Stimulated activated naive CD4-positive, alpha-beta T cell treated with Interleukin-2 at 50 U/mL for 16 hours (primary cell): ENCODE measurements at regions not wholly inside any gene's neighbourhood (a gene's known extent, or its start where the extent isn't known, plus 50 kb on each side); places are given as distances from the start of the nearest gene placed in this dataset.

ENCODE experiments used
- DNase-seq: peaks from one replicate; lab custom pipeline; 2025; lab: John Stamatoyannopoulos, UW

DNA sequence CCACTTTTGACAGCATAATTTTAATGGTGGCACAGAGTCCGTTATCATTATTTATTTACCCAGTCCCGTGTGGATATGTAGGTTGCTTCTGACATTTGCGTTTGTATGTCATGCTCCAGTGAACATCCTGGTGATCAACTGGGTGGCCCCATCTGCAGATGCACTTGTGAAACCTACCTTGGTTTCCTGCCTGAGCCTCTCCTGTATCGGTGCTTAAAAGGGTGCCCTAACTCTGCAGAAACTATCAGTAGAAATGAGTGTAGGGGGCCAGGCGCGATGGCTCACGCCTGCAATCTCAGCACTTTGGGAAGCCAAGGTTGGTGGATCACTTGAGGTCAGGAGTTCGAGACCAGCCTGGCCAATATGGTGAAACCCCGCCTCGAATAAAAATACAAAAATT, 92.1 kb upstream of the IER5L start:
- DNase-seq: peak; percentile 10

- no peak for DNase-seq
Observed at GRCh38 chr9:129267141-129267540, 89.1 kb upstream of the IER5L start.

DNA sequence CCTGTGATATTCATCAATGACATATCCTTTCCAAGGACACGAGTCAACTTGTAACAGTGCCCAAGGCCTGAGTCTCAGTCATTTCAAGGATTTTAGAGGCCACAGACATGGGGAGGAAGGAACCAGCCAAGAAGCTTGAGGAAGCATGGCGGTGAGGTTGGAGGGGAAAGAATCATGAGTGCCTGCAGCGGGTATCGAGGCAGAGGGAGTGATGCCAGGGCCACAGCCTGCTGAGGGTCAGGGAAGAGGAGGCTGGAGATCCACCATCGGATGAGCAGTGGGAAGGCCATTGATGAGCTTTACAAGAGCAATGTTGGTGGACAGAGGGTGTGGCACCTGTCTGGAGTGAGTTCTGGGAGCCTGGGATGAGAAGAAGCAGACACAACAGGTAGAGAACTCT, 88.5 kb upstream of the IER5L start:
- DNase-seq: no peak

- no peak for DNase-seq
Observed at GRCh38 chr9:129264388-129264787, 86.3 kb upstream of the IER5L start.

- DNase-seq: no peak
Observed at GRCh38 chr9:129263836-129264235, 85.8 kb upstream of the IER5L start.

DNA sequence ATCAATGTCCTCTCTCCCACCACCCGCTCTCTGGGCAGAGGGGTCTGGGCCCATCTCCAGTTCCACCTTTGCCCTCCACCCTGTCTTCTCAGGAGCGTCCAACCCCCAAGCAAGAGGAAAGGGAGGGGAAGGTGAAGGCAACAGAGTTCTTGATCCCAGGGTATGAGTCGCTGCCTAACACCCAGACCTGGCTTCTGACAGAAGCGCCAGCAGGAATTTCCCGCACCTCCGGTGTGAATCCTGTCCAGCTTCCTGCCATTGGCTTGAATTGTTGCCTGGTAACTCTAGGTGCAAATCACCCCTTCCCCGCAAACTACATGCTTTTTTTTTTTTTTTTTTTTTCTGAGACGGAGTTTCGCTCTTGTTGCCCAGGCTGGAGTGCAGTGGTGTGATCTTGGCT, 84.2 kb upstream of the IER5L start:
- no peak for DNase-seq

GRCh38 chr9:129259375-129259774, 81.3 kb upstream of the IER5L start:
- no peak for DNase-seq

- peak; percentile 3 for DNase-seq
Observed at GRCh38 chr9:129258823-129259301, 80.8 kb upstream of the IER5L start.

GRCh38 chr9:129258124-129258822, 80.2 kb upstream of the IER5L start:
- DNase-seq: peak; percentile 83

- no peak for DNase-seq
Observed at GRCh38 chr9:129256959-129257713, 79.1 kb upstream of the IER5L start.

DNA sequence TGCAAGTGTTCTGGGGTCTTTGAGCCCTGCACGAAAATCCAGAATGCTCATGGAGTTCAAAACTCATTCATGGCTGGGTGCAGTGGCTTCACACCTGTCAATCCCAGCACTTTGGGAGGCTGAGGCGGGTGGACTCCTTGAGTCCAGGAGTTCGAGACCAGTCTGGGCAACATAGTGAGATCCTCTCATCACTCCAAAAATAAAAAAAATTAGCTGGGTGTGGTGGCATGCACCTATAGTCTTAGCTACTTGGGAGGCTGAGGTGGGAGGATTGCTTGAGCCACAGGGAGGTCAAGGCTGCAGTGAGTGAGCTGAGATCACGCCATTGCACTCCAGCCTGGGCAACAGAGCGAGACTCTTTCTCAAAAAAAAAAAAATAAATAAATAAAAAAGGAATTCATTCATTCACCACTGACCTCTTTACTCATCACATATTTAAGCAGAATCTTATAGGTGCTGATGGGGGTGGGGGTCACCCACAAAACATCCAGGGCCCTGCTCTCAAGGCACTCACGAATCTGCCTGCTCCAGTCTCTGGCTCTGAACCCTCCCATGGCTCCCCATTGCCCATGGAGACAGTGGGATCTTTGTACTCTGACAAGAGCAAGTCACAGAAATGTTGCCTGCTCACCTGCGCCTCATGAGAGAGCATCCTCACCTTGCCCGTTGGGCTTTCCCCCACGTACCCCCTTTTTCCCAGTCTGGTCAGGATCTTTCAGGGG, 76.7 kb upstream of the IER5L start:
- DNase-seq: no peak

DNA sequence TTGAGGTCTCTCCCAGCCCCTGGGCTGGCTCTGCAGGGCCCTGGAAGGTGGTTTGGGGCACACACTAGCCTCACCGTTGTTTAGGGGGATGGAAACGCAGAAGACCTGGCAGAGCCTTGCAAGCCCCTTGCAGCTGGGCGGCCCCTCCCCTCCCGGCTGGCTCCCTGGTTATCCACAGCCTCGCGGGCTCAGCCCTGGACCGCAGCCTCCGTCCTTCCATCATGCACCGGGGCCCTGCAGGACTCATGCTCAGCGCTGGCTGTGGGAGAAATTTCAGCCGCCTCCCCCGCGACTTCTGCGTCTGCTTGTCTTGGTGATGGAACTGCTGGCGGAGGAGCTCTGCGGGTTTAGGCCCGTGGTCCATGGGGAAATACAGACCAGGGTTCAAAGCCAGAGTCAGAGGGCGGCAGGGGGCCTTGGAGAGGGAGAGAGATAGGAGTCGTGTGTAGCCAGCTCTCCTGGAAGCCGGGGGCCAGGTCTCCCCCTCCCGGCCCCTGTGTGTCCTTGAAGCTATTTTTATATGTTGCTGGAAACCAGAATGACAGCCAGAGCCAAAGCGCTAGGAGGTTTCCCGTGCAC, 75.8 kb upstream of the IER5L start:
- DNase-seq: no peak

GRCh38 chr9:129252937-129253802, 75.1 kb upstream of the IER5L start:
- no peak for DNase-seq

- DNase-seq: no peak
Observed at GRCh38 chr9:129250786-129251185, 72.7 kb upstream of the IER5L start.

DNA sequence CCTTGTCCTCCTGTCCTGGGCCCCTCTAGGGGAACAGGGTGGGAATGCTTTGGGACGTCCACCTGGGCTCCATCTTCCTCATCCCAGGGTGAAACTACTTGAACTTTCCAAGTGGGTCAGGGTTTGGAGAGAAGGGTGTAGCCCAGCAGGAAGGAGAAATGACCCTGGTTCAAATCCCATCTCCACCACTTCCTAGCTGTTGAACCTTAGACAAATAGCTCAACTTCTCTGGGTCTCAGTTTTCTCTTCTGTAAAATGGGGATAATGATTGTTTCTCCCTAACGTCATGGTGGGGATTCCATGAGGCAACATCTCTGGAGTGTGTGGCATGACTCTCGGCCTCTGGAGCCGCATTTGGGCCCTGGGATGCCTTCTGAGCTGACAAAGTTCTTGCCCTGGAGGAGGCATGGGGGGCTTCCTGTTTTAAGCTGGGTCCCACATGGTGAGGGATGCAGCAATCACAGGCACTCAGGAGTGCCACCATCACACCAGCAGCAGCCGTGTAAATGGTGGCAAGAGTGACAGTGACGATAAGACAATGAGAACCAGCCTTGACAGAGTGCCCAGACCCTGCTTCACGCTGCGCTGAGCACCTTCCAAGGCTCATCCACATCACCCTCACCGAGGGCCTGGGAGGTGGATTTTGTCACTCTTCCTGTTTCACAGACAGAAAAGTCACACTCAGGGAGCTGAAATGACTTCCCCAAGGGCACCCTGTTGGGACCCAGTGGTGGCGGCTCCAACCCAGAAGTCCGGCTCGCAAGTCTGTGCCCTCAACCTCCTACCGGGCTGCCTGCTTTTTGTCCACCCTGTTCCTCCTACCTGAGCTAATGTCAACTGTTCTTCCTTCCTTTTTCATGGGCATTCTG, 69.5 kb upstream of the IER5L start:
- no peak for DNase-seq

DNA sequence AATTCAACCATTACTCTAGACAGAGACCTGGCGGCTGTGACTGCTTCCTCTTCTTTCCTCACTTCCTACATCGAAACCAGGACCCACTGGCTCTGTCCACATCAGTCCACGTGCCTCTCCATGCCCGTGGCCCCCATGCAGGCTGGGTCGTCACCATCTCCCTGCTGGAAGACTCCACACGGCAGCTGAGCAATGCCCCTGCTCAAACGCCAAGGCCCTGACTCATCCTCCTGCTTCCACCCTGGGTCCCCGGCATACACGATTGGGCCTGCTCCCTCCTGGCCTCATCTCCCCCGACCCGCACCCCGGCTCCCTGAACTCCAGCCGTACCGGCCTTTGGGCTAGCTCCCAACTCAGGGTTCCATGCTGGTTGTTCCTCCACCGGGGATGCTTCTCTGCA, 67.2 kb upstream of the IER5L start:
- DNase-seq: no peak

GRCh38 chr9:129242971-129243561, 65.0 kb upstream of the IER5L start:
- DNase-seq: no peak

DNA sequence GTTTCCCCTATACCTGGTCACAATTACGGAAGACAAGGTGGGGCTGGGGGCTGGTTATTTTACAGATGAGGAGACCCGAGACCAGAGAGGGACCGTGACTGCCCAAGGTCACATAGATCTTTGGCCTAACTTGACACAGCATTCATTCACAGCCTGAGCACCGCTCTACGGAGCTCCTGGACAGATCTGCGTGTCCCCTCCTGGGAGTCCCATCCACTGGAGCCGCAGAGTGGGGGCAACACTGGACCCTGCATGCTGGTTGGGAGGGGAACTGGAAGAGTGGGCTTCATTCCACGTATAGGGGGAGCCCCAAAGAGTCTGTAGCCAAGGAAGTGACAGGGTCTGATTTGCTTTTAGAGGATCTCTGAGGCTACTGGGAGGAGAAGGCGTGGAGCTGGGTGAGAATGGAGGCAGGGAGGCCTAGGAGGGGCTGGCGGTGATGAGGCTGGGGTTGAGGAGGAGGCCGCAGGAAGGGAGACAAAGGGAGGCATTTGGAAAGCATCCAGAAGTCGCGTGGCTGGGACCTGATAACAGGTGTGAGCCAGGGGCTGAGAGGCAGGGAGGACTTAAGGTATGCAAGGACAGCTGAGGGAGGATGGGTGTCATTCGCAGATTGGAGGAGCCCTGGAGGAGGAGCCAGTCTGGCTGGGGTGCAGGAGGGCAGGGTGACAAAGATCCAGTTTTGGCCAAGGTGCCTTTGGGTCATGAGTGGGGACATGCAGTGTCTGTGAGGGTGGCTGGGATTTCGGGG, 64.3 kb upstream of the IER5L start:
- no peak for DNase-seq

DNA sequence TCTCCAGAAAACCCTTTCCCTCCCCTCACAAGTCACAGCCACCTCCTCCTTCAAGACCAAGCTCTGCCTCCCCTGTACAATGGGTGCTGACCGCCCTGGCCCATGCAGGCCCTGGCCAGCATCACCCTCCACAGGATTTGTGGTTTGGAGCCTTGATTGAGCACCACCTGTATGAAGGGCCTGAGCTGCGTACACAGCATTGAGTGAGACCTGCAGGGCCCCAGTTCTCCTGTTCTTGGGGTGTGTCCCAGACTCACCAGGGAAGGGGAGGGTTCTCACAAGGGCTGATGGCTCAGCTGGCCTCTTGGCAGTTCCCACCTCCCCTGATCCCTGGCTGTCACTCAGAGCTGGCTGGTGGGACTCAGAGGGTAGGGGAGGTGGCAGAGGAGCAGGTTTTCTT, 63.7 kb upstream of the IER5L start:
- no peak for DNase-seq
